ENCODE measurements at regions not wholly inside any gene's neighbourhood (a gene's known extent, or its start where the extent isn't known, plus 50 kb on each side); places are given as distances from the start of the nearest gene placed in this dataset.

DNA sequence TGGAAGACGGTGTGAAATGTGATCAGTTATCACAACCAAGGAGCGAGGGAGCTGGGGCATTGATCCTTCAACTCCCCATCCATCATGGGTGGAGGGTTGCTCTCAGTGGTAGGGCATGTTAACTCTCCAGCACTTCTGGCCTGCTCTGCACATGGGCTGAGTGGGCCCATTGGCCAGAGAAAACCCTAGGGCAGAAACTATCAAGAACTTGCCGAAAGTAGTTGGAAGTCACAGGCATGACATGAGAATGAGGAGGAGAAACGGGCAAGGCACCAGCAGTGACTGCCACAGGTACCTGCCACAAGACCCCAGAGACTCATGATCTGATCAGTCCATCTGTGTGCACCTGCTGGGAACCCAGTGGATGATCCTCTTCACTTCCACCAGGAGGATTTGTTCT lies 50.9 kb upstream of the CXCL14 start:
- TF ChIP-seq ZFX (IDR thresholded peaks at IDR 0.05) = no peak
- TF ChIP-seq, protein P1, sequence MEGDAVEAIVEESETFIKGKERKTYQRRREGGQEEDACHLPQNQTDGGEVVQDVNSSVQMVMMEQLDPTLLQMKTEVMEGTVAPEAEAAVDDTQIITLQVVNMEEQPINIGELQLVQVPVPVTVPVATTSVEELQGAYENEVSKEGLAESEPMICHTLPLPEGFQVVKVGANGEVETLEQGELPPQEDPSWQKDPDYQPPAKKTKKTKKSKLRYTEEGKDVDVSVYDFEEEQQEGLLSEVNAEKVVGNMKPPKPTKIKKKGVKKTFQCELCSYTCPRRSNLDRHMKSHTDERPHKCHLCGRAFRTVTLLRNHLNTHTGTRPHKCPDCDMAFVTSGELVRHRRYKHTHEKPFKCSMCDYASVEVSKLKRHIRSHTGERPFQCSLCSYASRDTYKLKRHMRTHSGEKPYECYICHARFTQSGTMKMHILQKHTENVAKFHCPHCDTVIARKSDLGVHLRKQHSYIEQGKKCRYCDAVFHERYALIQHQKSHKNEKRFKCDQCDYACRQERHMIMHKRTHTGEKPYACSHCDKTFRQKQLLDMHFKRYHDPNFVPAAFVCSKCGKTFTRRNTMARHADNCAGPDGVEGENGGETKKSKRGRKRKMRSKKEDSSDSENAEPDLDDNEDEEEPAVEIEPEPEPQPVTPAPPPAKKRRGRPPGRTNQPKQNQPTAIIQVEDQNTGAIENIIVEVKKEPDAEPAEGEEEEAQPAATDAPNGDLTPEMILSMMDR (conservative IDR thresholded peaks at IDR 0.05) = no peak

DNA sequence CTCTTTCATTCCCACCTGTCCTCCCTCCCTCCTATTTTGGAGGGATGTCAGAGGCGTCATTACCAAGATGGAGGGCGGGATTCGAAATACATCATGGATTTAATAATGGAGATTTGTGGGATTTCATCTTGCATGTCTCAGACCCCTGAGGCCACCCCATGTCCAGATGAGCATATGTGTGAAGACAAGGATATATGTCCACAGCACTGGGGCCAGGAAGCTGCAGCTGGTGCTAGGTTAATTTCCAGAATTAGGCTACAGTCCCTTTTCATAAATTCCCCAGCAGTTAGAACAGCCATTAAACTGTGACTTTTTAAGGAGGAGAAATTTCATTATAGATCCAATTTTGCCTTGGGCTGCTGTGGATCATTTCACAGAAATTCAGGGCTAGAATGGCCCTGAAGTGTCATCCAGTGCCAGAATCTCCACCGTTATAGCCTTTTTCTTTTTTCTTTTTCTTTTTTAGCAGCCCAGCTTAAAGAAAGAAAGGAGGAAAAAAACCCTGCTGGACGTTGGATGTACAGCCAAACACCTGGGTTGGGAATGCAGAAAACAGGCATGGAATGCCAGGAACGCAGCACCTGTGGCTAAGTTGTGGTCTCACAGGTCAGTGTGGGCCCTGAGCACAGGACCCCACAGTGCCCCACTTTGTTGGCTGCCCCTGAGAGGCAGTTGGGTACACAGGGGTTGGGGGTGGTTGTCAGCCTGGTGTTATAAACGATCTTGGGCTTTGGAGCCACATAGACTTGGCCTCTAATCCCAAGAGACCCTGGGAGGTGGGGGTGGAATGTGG lies 50.2 kb upstream of the CXCL14 start:
- no peak for TF ChIP-seq ZFX (IDR thresholded peaks at IDR 0.05)
- TF ChIP-seq, protein P1 (conservative IDR thresholded peaks at IDR 0.05) = no peak
- no peak overlapping the region for H3K27ac ChIP-seq

More for the DNA sequence above, 50.9 kb upstream of the CXCL14 start:
- no peak overlapping the region for H3K27ac ChIP-seq
